ENCODE measurements at regions not wholly inside any gene's neighbourhood (a gene's known extent, or its start where the extent isn't known, plus 50 kb on each side); places are given as distances from the start of the nearest gene placed in this dataset.

DNA sequence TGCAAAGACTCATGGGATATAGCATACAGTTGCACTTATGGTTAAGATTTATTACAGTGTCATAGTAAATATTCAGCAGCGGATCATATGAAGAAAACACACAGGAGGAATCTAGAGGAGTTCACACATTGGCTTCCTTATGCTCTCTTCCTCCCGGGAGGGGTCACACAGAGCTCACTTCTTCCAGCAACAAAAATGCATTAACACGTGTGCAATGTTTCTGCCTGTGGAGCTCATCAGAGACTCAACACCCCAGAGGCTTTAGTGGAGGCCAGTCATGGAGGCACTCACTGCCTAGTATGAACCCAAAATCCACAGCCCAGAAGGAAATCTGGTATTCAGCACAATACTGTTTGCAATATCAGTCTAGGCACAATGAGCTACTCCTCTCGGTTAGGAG lies 202.8 kb upstream of the PRSS1 start:
- no peak for DNase-seq (ENCODE audit: low read depth, low spot score)
- no peak overlapping the region for H3K4me3 ChIP-seq (ENCODE audit: low read depth, low read length)
- TF ChIP-seq, protein P1, sequence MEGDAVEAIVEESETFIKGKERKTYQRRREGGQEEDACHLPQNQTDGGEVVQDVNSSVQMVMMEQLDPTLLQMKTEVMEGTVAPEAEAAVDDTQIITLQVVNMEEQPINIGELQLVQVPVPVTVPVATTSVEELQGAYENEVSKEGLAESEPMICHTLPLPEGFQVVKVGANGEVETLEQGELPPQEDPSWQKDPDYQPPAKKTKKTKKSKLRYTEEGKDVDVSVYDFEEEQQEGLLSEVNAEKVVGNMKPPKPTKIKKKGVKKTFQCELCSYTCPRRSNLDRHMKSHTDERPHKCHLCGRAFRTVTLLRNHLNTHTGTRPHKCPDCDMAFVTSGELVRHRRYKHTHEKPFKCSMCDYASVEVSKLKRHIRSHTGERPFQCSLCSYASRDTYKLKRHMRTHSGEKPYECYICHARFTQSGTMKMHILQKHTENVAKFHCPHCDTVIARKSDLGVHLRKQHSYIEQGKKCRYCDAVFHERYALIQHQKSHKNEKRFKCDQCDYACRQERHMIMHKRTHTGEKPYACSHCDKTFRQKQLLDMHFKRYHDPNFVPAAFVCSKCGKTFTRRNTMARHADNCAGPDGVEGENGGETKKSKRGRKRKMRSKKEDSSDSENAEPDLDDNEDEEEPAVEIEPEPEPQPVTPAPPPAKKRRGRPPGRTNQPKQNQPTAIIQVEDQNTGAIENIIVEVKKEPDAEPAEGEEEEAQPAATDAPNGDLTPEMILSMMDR (IDR thresholded peaks at IDR 0.05; ENCODE audit: low read depth, low read length) = no peak
- in situ Hi-C loops (cut with HindIII; ENCODE audit: low sequenced_read_pairs) = no loop called here

DNA sequence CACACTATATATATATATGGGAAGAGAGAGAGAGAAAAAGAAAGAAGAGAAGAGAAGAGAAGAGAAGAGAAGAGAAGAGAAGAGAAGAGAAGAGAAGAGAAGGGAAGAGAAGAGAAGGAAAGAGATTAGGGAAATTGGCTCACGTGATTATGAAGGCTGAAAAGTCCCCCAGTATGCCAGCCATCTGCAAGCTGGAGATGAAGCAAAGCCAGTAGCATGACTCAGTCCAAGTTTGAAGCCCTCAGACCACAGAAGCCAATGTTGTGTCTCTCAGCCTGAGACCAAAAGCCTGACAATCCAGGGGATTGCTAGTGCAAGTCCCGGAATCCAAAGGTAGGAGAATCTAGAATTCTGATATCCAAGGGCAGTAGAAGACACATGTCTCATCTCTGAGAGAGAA lies 206.3 kb upstream of the PRSS1 start:
- in situ Hi-C loops (cut with HindIII; ENCODE audit: low sequenced_read_pairs) = no loop called here
- peak; percentile 72 for DNase-seq (ENCODE audit: low read depth, low spot score)
- H3K4me3 ChIP-seq (ENCODE audit: low read depth, low read length) = no peak overlapping the region
- TF ChIP-seq, protein P1 (IDR thresholded peaks at IDR 0.05; ENCODE audit: low read depth, low read length) = no peak

DNA sequence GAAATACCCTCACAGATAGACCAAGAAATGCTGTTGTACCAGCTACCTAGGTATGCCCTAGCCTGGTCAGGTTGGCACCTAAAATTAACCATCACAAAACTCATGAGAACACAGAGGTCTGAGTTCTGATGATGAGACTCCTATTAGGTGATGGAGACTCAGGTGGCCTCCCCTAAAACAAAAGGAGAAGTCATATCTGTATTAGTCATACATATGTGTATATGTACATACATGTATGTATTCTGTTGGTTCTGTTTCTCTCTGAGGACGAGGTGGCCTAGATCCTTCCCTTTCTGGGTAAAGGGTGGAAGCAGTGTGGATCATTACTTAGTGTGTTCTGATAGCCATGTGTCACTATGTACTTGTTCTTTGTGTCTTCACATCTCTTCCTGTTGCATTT lies 207.2 kb upstream of the PRSS1 start:
- H3K4me3 ChIP-seq (ENCODE audit: low read depth, low read length) = no peak overlapping the region
- TF ChIP-seq, protein P1 (IDR thresholded peaks at IDR 0.05; ENCODE audit: low read depth, low read length) = no peak
- DNase-seq (ENCODE audit: low read depth, low spot score) = no peak
- in situ Hi-C loops (cut with HindIII; ENCODE audit: low sequenced_read_pairs) = no loop called here

DNA sequence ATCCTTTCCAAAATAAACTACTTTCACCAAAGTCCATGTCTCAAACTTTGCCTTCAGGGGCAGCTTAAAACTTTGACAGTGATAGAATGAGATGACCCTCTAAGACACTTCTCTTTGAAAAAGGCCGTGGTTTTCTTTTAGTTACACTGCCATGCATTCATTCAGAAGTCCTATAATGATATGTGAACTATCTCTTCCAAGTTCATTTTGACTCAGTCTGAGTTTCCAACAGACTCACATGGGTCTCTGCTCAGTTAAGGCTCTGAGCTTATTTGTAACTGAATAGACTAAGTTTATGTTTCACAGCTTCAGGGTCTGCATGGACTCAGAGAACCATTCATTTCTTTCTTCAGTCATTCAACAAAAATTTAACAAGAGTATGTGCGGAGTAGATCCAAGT lies 208.9 kb upstream of the PRSS1 start:
- in situ Hi-C loops (cut with HindIII; ENCODE audit: low sequenced_read_pairs) = no loop called here
- TF ChIP-seq, protein P1 (IDR thresholded peaks at IDR 0.05; ENCODE audit: low read depth, low read length) = no peak
- H3K4me3 ChIP-seq (ENCODE audit: low read depth, low read length) = no peak overlapping the region
- DNase-seq (ENCODE audit: low read depth, low spot score) = no peak

DNA sequence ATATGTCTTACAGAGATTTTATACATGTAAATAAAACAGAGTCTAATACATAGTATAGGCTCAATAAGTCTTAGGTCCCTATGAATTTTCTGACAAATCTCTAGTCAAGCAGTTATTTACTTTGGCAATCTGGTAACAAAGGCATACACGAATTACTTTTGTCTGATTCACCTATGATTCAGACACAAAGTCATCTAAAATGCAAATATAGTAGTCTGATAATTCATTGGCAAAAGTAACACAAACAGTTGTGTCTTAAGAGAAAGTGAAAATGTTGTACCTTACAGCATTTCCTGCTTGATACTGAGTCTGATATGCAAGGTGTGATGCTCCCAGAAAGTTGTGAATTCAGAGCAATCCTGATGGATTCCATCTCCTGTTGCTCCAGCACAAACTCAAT lies 209.4 kb upstream of the PRSS1 start:
- TF ChIP-seq, protein P1 (IDR thresholded peaks at IDR 0.05; ENCODE audit: low read depth, low read length) = no peak
- DNase-seq (ENCODE audit: low read depth, low spot score) = peak; percentile 78
- in situ Hi-C loops (cut with HindIII; ENCODE audit: low sequenced_read_pairs) = no loop called here
- no peak overlapping the region for H3K4me3 ChIP-seq (ENCODE audit: low read depth, low read length)

DNA sequence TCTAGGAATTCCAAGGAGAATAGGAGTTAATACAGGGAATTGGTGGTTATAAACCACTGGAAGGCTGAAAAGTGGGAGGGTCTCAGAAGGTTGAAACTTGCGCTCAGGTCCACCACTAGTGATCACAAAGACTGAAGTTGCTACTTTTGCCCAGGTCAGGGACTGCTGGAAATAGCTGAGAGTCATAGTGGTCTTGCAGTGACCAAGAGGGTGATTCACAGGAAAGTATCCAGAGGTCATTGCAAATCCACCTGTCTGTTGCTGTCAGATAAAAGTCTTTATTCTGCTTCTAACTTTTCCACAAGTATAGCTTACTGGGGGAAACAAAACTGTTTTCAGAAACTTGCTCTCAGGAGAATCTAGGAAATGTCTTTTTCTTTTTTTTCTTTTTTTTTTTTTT lies 211.5 kb upstream of the PRSS1 start:
- H3K4me3 ChIP-seq (ENCODE audit: low read depth, low read length) = no peak overlapping the region
- in situ Hi-C loops (cut with HindIII; ENCODE audit: low sequenced_read_pairs) = no loop called here
- no peak for DNase-seq (ENCODE audit: low read depth, low spot score)
- TF ChIP-seq, protein P1 (IDR thresholded peaks at IDR 0.05; ENCODE audit: low read depth, low read length) = no peak
